ENCODE measurements at regions not wholly inside any gene's neighbourhood (a gene's known extent, or its start where the extent isn't known, plus 50 kb on each side); places are given as distances from the start of the nearest gene placed in this dataset.

DNA sequence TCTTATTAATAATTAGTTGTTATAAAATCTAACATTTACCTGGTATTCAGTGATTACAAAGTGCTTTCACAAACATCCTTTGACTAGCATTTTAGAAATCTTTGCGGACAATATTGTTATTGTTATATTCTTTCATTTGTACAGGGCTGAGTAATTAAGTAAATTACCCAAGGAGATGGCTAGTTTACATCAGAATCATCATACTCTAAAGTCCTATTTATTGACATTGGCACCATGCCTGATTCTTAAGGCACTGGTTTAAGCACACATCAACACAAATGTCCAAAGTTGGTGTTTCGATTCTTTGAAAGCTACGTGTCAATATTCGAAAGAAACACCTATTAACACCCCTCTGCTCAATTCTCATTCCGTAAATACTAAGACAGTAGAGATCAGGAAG lies 424.6 kb upstream of the CHRM3 start:
- no peaks in the 10 kb centered on the region for H3K9me3 ChIP-seq (ENCODE audit: control insufficient read depth, low read depth, low read length)
- no CpG with 5 or more reads among the region's 5 CpGs for WGBS (ENCODE audit: extremely low coverage, insufficient read length, low lambda C conversion rate)
- no peaks in the 10 kb centered on the region for H3K27me3 ChIP-seq (ENCODE audit: insufficient read depth, low read length)
- H3K18ac ChIP-seq (ENCODE audit: insufficient read length, low read depth, low read length), result no peak overlapping the region
- H3K4me1 Mint-ChIP-seq, result 0 out of 4 replicates have a peak, but pooled peaks cover 5 to 6% of the 10 kb centered on the region in 2 experiments
- H3K4me3 Mint-ChIP-seq, result no peak overlapping the region
- no peak overlapping the region for H2BK15ac ChIP-seq (ENCODE audit: low read depth, low read length)
- H3K56ac ChIP-seq (ENCODE audit: insufficient read length, low read depth, low read length), result no peak overlapping the region
- H3K27me3 Mint-ChIP-seq (ENCODE audit: low read depth), result no peaks in the 10 kb centered on the region
- DNase-seq, result no peak
- no peak overlapping the region for H4K91ac ChIP-seq (ENCODE audit: insufficient read length, low read depth, low read length)
- no peaks in the 10 kb centered on the region for H3K79me2 ChIP-seq (ENCODE audit: insufficient read depth, low read length)
- H3K36me3 Mint-ChIP-seq (ENCODE audit: insufficient read depth in 1 of 3, low read depth in 3 of 3), result peaks cover 0 to 7% (median 0%) of the 10 kb centered on the region in 3 experiments; a peak in 1 of 7 replicates
- no peak overlapping the region for H2BK12ac ChIP-seq (ENCODE audit: insufficient read length, low read depth, low read length)
- no peaks in the 10 kb centered on the region for H3K23me2 ChIP-seq (ENCODE audit: insufficient read length, low read depth, low read length, poor library complexity, severe bottlenecking)
- no peaks in the 10 kb centered on the region for H3K79me1 ChIP-seq (ENCODE audit: insufficient read depth, low read depth, low read length, poor library complexity, severe bottlenecking)
- no peak overlapping the region for H2AK5ac ChIP-seq (ENCODE audit: insufficient read length, low read length)
- TF ChIP-seq, protein P1, sequence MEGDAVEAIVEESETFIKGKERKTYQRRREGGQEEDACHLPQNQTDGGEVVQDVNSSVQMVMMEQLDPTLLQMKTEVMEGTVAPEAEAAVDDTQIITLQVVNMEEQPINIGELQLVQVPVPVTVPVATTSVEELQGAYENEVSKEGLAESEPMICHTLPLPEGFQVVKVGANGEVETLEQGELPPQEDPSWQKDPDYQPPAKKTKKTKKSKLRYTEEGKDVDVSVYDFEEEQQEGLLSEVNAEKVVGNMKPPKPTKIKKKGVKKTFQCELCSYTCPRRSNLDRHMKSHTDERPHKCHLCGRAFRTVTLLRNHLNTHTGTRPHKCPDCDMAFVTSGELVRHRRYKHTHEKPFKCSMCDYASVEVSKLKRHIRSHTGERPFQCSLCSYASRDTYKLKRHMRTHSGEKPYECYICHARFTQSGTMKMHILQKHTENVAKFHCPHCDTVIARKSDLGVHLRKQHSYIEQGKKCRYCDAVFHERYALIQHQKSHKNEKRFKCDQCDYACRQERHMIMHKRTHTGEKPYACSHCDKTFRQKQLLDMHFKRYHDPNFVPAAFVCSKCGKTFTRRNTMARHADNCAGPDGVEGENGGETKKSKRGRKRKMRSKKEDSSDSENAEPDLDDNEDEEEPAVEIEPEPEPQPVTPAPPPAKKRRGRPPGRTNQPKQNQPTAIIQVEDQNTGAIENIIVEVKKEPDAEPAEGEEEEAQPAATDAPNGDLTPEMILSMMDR (conservative IDR thresholded peaks at IDR 0.05), result no peak
- no peak overlapping the region for H3K27ac ChIP-seq (ENCODE audit: insufficient read length, low read depth, low read length)
- H2BK20ac ChIP-seq (ENCODE audit: low read depth, low read length, poor library complexity, severe bottlenecking), result no peak overlapping the region
- H2AFZ ChIP-seq (ENCODE audit: low read length), result no peak overlapping the region
- H3T11ph ChIP-seq (ENCODE audit: low read length), result no peak overlapping the region
- no peaks in the 10 kb centered on the region for H4K20me1 ChIP-seq (ENCODE audit: control insufficient read depth, insufficient read depth, insufficient read length)
- H3K4me1 ChIP-seq (ENCODE audit: insufficient read depth, low read length), result no peaks in the 10 kb centered on the region
- H2BK5ac ChIP-seq (ENCODE audit: insufficient read length, low read length), result no peak overlapping the region
- H3K9me3 Mint-ChIP-seq, result peaks cover 2 to 3% of the 10 kb centered on the region in 2 experiments; a peak in 1 of 5 replicates
- no peak overlapping the region for H4K5ac ChIP-seq (ENCODE audit: insufficient read length, low read depth, low read length)
- H3K23ac ChIP-seq (ENCODE audit: insufficient read length, low read depth, low read length), result no peak overlapping the region
- no peak overlapping the region for H2BK120ac ChIP-seq (ENCODE audit: low read depth, low read length, poor library complexity, severe bottlenecking)
- no peak overlapping the region for H3K14ac ChIP-seq (ENCODE audit: insufficient read depth, low read length)
- H4K8ac ChIP-seq (replicated peaks; ENCODE audit: insufficient read length, low read depth, low read length), result no peak overlapping the region
- H3K4me2 ChIP-seq (ENCODE audit: insufficient read depth, insufficient read length, low read length), result no peak overlapping the region
- H3K27ac Mint-ChIP-seq, result no peak overlapping the region
- H3K9ac ChIP-seq (ENCODE audit: extremely low read depth, insufficient read length, low read length), result no peak overlapping the region
- H3K4ac ChIP-seq (ENCODE audit: low read depth, low read length), result no peak overlapping the region
